Skeletal muscle satellite cell (primary cell): ENCODE measurements at regions not wholly inside any gene's neighbourhood (a gene's known extent, or its start where the extent isn't known, plus 50 kb on each side); places are given as distances from the start of the nearest gene placed in this dataset. TPM values are rescaled to one million over a fixed set of nuclear protein-coding genes. Genes with fewer than 3 reads are reported as not detected.

Experiments used
- H3K27me3 ChIP-seq: 2 replicates; pipeline ENCODE4 v1.7.0; 2013; ENCODE audit warnings: low read length; ENCODE audit not compliant: control insufficient read depth, insufficient read depth
- H3K36me3 ChIP-seq: 2 replicates; pipeline ENCODE4 v1.7.0; 2013; ENCODE audit warnings: mild to moderate bottlenecking, control low read depth, low read length; ENCODE audit not compliant: insufficient read depth
- H3K4me1 ChIP-seq: 2 replicates; pipeline ENCODE4 v1.7.0; 2013; ENCODE audit warnings: low read length; ENCODE audit not compliant: control insufficient read depth, insufficient read depth
- H3K4me2 ChIP-seq: 2 replicates; pipeline ENCODE4 v1.7.0; 2013; ENCODE audit warnings: mild to moderate bottlenecking, low read length
- H3K4me3 ChIP-seq: 2 replicates; pipeline ENCODE4 v1.7.0; 2013; ENCODE audit warnings: low read length
- H3K9ac ChIP-seq: 2 replicates; pipeline ENCODE4 v1.7.0; 2013; ENCODE audit warnings: mild to moderate bottlenecking, low read depth, low read length, moderate library complexity
- H3K9me3 ChIP-seq: replicated peaks from 2 replicates; pipeline ENCODE4 v1.7.0; 2013; ENCODE audit warnings: mild to moderate bottlenecking, control low read depth, low read length
- small RNA-seq: library from RNA; depleted of rRNA; stranded (forward); fragments of <200 nt; gene quantifications from one replicate; pipeline ENCODE3, GENCODE V24; 2012

GRCh38 chr13:106619688-106620555 lies 52.0 kb upstream of the ARGLU1 start:
- H3K9me3 ChIP-seq = no peaks in the 10 kb centered on the region
- peak overlapping the region; percentile 54 for H3K4me2 ChIP-seq
- H3K27me3 ChIP-seq = peaks cover 43% of the 10 kb centered on the region
- no peaks in the 10 kb centered on the region for H3K36me3 ChIP-seq
- H3K4me1 ChIP-seq = no peaks in the 10 kb centered on the region
- no peak overlapping the region for H3K9ac ChIP-seq
- no peak overlapping the region for H3K4me3 ChIP-seq

Small RNA genes in the stretch of these regions (small RNA-seq; reads per million reads assigned to genes)
- not detected for gene MIR1267
- gene SNORD31B = 32.9 reads per million, percentile 95 among the genes with 10 or more reads in this experiment
